GM13977 (cell line): ENCODE measurements at regions not wholly inside any gene's neighbourhood (a gene's known extent, or its start where the extent isn't known, plus 50 kb on each side); places are given as distances from the start of the nearest gene placed in this dataset.

Experiments used
- DNase-seq: peaks from one replicate; pipeline ENCODE4 v3.0.0; 2012; ENCODE audit warnings: low spot score
- in situ Hi-C: fragments of 300-500 bp; cut with MboI; formaldehyde crosslinking; loops from one replicate; pipeline ENCODE4 v1.12.0; 2022; ENCODE audit warnings: low sequenced_read_pairs, low pct_unique_long_range_greater_than_20kb, mixed read lengths, inconsistent platforms; ENCODE audit not compliant: unreplicated experiment
- TF ChIP-seq, protein P1 (sequence below): IDR thresholded peaks from 2 replicates; pipeline ENCODE4 v1.5.1; 2012; ENCODE audit warnings: mild to moderate bottlenecking, control low read depth; ENCODE audit not compliant: insufficient read depth; ENCODE audit errors: extremely low read depth, missing control alignments

GRCh38 chr15:62832231-62832630, 210.3 kb upstream of the TPM1 start:
- DNase-seq = no peak
- TF ChIP-seq, protein P1, sequence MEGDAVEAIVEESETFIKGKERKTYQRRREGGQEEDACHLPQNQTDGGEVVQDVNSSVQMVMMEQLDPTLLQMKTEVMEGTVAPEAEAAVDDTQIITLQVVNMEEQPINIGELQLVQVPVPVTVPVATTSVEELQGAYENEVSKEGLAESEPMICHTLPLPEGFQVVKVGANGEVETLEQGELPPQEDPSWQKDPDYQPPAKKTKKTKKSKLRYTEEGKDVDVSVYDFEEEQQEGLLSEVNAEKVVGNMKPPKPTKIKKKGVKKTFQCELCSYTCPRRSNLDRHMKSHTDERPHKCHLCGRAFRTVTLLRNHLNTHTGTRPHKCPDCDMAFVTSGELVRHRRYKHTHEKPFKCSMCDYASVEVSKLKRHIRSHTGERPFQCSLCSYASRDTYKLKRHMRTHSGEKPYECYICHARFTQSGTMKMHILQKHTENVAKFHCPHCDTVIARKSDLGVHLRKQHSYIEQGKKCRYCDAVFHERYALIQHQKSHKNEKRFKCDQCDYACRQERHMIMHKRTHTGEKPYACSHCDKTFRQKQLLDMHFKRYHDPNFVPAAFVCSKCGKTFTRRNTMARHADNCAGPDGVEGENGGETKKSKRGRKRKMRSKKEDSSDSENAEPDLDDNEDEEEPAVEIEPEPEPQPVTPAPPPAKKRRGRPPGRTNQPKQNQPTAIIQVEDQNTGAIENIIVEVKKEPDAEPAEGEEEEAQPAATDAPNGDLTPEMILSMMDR = no peak
- in situ Hi-C loops = no loop called here

DNA sequence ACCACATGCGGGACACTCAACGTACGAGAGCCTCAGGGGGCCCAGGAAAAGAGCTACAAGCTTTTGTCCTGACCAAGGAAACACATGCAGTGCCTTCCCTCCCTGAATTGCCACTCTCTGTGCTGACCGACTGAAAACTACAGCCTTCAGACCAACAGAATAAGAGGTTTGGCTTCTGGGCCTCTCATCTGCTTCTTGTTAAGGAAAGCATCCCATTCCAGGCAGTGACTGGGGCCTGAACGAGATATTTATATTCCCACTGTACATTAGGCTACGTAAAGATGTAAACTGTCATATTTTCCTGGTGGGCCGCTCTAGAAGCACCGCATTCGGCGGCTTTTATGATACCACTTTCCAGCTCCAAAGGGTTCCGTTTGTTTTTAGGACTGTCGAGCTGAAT, 208.9 kb upstream of the TPM1 start:
- TF ChIP-seq, protein P1 = no peak
- in situ Hi-C loops = no loop called here
- no peak for DNase-seq

DNA sequence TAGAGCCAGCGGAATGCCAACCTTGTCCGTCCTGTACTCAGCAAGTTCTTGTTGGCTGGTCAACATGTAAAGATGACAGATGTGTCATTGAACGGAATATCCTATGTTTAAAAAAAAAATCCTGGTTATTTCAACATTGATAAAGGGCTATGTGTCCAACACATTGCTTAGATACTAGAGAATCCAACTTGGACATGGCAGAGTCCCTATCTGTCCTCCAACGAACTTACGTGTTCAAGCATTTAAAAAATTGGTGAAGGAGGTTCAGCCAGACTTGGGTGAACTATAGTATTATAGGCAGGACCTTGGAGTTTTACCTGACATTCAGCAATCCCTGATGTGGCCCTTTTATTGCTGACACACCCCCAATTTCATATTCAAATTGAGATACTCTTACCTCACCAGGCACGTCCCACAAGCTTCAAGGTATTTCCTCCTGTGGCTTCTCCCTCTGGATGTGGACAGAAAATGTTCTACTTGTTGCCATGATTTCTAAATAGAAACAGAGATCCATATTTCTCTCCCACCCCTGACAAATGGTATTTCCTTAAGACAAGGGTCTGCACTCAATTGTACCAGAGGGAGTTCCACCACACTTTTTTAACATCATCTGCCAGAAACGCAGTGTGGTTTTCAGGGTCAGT, 207.7 kb upstream of the TPM1 start:
- in situ Hi-C loops = no loop called here
- TF ChIP-seq, protein P1 = no peak
- DNase-seq = no peak

DNA sequence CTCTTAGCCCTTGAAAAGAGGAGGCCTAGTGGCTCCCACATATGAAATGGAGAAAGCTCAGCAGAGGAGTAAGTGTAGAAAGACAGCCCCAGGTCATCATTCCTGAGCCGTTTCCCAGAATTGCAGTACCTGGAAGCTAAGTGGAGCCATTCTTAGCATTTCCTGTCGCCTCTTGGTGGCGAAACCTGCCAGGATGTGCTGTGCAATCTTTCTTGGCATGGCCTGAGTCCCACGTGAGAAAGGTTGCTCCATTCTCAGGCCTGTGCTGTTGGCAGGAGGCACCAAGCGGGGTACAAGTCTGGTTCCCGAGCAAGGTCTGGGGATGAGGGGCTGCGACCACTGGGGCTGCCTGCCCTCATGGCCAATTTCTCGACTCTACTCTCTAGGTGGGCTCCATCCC, 207.2 kb upstream of the TPM1 start:
- no peak for DNase-seq
- TF ChIP-seq, protein P1 = no peak
- in situ Hi-C loops = no loop called here

DNA sequence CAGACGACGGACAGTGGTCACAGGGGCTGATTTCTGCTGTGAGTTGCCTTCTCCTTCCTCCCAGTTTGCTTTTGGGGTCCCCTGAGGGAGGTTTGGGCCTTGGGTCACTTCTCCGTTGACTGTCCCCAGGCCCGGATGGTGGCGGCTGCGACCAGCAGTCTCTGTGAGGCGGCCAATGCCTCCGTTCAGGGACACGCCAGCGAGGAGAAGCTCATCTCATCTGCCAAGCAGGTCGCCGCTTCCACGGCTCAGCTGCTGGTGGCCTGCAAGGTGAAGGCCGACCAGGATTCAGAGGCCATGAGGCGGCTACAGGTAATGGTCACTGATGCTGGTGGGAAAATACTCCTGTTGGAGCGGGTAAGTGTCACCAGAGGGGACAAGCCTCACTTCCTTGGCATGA, 206.8 kb upstream of the TPM1 start:
- in situ Hi-C loops = no loop called here
- no peak for DNase-seq
- TF ChIP-seq, protein P1 = no peak

- DNase-seq = no peak
- in situ Hi-C loops = no loop called here
Measured at GRCh38 chr15:62840526-62841268, 201.8 kb upstream of the TPM1 start.

More at GRCh38 chr15:62840526-62841268, 201.8 kb upstream of the TPM1 start:
- TF ChIP-seq, protein P1 = no peak
